Femur (tissue), 1 donor: ENCODE measurements at regions not wholly inside any gene's neighbourhood (a gene's known extent, or its start where the extent isn't known, plus 50 kb on each side); places are given as distances from the start of the nearest gene placed in this dataset.

Source experiments
- DNase-seq: peaks from one replicate; pipeline ENCODE4 v3.0.0-alpha.2; 2017

GRCh38 chr6:95143408-95144180 lies 433.7 kb upstream of the MANEA start:
- DNase-seq, result peak; percentile 22

GRCh38 chr6:95145457-95145856 lies 431.9 kb upstream of the MANEA start:
- DNase-seq, result no peak

- DNase-seq, result no peak
These were observed 417.8 kb upstream of the MANEA start for GRCh38 chr6:95159557-95159956.

- DNase-seq, result no peak
These were observed 407.6 kb upstream of the MANEA start for GRCh38 chr6:95169775-95170174.

- DNase-seq, result no peak
These were observed 401.2 kb upstream of the MANEA start for GRCh38 chr6:95175927-95176675.

GRCh38 chr6:95185874-95186273 lies 391.5 kb upstream of the MANEA start:
- DNase-seq, result no peak

- DNase-seq, result no peak
These were observed 390.6 kb upstream of the MANEA start for GRCh38 chr6:95186710-95187109.

GRCh38 chr6:95197590-95197989 lies 379.7 kb upstream of the MANEA start:
- no peak for DNase-seq

- DNase-seq, result no peak
These were observed 374.1 kb upstream of the MANEA start for GRCh38 chr6:95203153-95203754.

- DNase-seq, result no peak
These were observed 373.2 kb upstream of the MANEA start for GRCh38 chr6:95204178-95204577.

GRCh38 chr6:95208621-95209020 lies 368.7 kb upstream of the MANEA start:
- no peak for DNase-seq

GRCh38 chr6:95209074-95209473 lies 368.3 kb upstream of the MANEA start:
- no peak for DNase-seq

- DNase-seq, result no peak
These were observed 360.8 kb upstream of the MANEA start for GRCh38 chr6:95216555-95216954.

- no peak for DNase-seq
These were observed 350.0 kb upstream of the MANEA start for GRCh38 chr6:95227351-95227750.

- DNase-seq, result no peak
These were observed 348.7 kb upstream of the MANEA start for GRCh38 chr6:95228636-95229035.

GRCh38 chr6:95230071-95230740 lies 347.1 kb upstream of the MANEA start:
- no peak for DNase-seq

- no peak for DNase-seq
These were observed 345.9 kb upstream of the MANEA start for GRCh38 chr6:95231416-95231815.

- DNase-seq, result no peak
These were observed 344.9 kb upstream of the MANEA start for GRCh38 chr6:95232446-95232845.

- no peak for DNase-seq
These were observed 343.5 kb upstream of the MANEA start for GRCh38 chr6:95233879-95234278.

- no peak for DNase-seq
These were observed 336.8 kb upstream of the MANEA start for GRCh38 chr6:95240514-95240913.

GRCh38 chr6:95242560-95242959 lies 334.8 kb upstream of the MANEA start:
- no peak for DNase-seq

- no peak for DNase-seq
These were observed 334.3 kb upstream of the MANEA start for GRCh38 chr6:95243053-95243452.

GRCh38 chr6:95244751-95245150 lies 332.6 kb upstream of the MANEA start:
- DNase-seq, result no peak
